OCI-LY7 (cell line): ENCODE measurements at regions not wholly inside any gene's neighbourhood (a gene's known extent, or its start where the extent isn't known, plus 50 kb on each side); places are given as distances from the start of the nearest gene placed in this dataset.

ENCODE experiments used
- CTCF ChIP-seq: fragments of 200-600 bp; sonication (generic); conservative IDR thresholded peaks from 2 replicates; pipeline ENCODE4 v1.5.1; 2014; ENCODE audit warnings: mild to moderate bottlenecking, antibody characterized with exemption, low read length, moderate library complexity, mixed read lengths
- EZH2phosphoT487 ChIP-seq: fragments of 200-600 bp; sonication (generic); IDR thresholded peaks from 2 replicates; pipeline ENCODE4 v1.6.1; 2018; ENCODE audit warnings: low read depth, borderline replicate concordance, mild to moderate bottlenecking, mixed run types, antibody characterized with exemption, low read length, moderate library complexity, mixed read lengths

- TF ChIP-seq CTCF (no peak), EZH2phosphoT487 (no peak)
These were observed 207.5 kb upstream of the JUN start for GRCh38 chr1:58991305-58991704.
